ENCODE measurements at regions not wholly inside any gene's neighbourhood (a gene's known extent, or its start where the extent isn't known, plus 50 kb on each side); places are given as distances from the start of the nearest gene placed in this dataset.

GRCh38 chr16:5584109-5584508 is 486.5 kb upstream of the EEF2KMT start:
- DNase-seq (ENCODE audit: low spot score): no peak

GRCh38 chr16:5582529-5582928 is 484.9 kb upstream of the EEF2KMT start:
- no peak for DNase-seq (ENCODE audit: low spot score)

GRCh38 chr16:5581908-5582307 is 484.3 kb upstream of the EEF2KMT start:
- DNase-seq (ENCODE audit: low spot score): no peak

- DNase-seq (ENCODE audit: low spot score): no peak
These were observed 483.8 kb upstream of the EEF2KMT start for GRCh38 chr16:5581428-5581827.

- no peak for DNase-seq (ENCODE audit: low spot score)
These were observed 483.2 kb upstream of the EEF2KMT start for GRCh38 chr16:5580772-5581171.

- no peak for DNase-seq (ENCODE audit: low spot score)
These were observed 482.7 kb upstream of the EEF2KMT start for GRCh38 chr16:5580296-5580695.

DNA sequence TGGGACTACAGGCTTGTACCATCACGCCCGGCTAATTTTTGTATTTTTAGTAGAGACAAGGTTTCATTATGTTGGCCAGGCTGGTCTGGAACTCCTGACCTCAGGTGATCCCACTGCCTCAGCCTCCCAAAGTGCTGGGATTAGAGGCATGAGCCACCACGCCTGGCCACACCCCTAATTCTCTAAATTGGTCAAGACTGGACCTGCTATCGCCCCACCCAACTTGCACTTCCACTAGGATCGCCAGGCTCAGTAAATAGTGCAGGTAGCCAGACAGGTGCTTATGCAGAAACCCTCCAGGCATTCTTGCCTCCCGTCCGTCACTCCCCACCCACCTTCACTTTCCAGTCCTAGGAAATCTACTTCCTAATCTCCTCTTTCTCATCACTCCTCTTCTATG is 481.4 kb upstream of the EEF2KMT start:
- DNase-seq (ENCODE audit: low spot score): no peak

DNA sequence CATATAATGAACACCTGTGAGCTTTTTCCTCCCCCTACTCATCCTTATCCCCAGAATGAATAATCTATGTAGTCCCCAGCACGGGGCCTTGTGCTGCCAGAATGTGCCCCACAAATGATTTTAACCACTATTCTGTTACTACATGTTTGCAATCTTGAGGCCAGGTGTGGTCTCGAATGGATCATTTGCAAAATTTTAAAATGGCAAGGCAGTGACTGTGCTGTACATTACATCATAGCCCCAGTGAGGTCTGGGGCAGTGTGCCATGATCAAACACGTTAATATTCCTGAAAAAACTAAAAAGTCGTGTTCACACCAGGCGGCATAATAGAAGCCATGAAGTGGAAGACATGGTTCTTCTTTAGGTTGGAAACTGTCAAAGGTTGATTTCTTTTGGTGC is 479.9 kb upstream of the EEF2KMT start:
- DNase-seq (ENCODE audit: low spot score): no peak

GRCh38 chr16:5575646-5576245 is 478.2 kb upstream of the EEF2KMT start:
- DNase-seq (ENCODE audit: low spot score): no peak

DNA sequence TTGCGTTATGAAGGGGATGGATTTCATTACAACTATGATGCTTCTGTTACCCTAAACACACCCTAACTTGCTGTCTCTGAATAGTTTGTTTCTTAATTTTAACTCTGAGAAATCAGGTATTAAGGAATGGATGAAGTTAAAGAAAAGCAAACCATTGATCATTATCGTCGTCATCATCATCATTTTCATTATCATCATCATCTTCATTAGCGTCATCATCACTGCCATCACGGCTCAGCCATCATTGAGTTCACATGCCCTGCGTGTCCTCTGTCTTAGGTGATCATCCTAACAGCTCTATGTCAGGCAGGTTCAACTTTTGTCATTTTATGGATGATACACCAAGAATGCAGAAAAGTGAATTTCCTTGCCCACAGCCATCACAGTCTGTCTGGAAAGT is 477.5 kb upstream of the EEF2KMT start:
- DNase-seq (ENCODE audit: low spot score): no peak

DNA sequence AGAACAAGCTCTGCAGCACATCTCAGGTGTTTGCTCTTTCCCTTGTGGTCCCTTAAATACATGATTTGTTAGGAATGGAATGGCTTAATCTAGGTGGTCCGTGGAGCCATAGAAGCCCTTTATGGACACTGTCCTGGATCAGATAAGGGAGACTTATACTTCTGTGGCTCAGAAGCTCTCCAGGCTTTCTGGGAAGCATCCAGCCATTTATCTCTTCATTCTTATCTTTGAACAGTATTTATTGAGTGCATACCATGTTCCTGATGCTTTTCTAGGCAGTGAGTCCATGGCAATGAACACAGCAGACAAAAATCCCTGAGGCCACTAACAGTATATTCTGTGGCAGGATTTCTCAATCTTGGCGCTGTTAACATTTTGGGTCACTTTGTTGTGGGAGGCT is 474.5 kb upstream of the EEF2KMT start:
- DNase-seq (ENCODE audit: low spot score): no peak

- DNase-seq (ENCODE audit: low spot score): no peak
These were observed 473.9 kb upstream of the EEF2KMT start for GRCh38 chr16:5571446-5571845.

- no peak for DNase-seq (ENCODE audit: low spot score)
These were observed 464.2 kb upstream of the EEF2KMT start for GRCh38 chr16:5561800-5562199.

- DNase-seq (ENCODE audit: low spot score): no peak
These were observed 462.5 kb upstream of the EEF2KMT start for GRCh38 chr16:5560084-5560483.

DNA sequence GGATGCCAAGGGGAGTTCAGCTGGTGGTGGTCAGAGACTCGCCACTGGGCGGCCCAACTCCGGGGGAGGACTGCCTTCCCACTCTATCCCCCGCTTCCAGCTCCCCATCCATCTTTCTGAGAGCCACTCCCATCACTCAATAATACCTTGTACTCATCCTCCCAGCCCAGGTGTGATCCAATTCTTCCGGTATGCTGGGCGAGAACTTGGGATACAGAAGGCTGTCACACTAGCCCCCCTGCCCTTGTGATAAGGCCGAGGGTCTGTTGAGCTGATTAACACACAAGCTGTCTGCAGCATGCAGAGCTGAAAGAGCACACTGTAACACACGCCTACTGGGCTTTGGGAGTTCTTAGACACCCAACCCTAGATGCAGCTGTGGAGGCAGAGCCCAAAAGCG is 460.4 kb upstream of the EEF2KMT start:
- DNase-seq (ENCODE audit: low spot score): no peak

DNA sequence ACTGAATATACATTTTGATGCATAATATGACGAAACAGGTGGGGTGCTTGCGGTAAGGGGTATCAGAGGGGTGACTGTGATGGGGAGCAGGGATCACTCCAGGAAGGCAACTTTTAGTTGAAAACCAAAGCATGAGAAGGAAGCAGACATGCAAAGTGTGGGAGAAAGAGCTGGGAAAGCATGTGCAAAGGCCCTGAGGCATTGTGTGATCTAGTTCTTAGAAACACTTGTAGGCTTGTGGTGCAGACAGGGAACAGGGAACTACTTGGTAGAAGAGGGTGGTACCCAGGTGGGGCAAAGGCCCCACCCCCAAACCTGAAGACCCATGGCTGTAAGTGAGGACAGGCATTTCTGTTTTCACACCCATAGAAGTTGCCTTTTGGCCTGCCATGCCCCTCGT is 459.9 kb upstream of the EEF2KMT start:
- no peak for DNase-seq (ENCODE audit: low spot score)

- DNase-seq (ENCODE audit: low spot score): no peak
These were observed 458.7 kb upstream of the EEF2KMT start for GRCh38 chr16:5556158-5556810.

GRCh38 chr16:5551909-5552308 is 454.3 kb upstream of the EEF2KMT start:
- no peak for DNase-seq (ENCODE audit: low spot score)

- no peak for DNase-seq (ENCODE audit: low spot score)
These were observed 452.2 kb upstream of the EEF2KMT start for GRCh38 chr16:5549802-5550201.

- no peak for DNase-seq (ENCODE audit: low spot score)
These were observed 443.8 kb upstream of the EEF2KMT start for GRCh38 chr16:5541356-5541755.

DNA sequence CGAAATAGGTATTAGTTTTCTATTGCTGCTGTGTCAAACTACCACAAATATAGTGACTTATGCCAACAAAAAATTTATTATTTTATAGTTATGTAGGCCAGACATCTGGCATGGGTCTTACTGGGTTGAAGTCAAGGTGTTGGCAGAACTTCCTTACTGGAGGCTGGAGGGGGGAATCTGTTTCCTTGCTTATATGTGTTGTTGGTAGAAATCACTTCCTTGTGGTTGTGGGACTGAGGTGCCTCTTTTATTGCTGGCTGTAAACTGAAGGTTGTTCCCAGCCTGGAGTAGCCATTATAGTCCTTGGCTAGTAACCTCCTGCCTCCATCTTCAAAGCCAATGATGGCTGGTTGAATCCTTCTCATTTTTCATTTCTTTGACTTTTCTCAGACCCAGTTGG is 439.8 kb upstream of the EEF2KMT start:
- DNase-seq (ENCODE audit: low spot score): no peak

DNA sequence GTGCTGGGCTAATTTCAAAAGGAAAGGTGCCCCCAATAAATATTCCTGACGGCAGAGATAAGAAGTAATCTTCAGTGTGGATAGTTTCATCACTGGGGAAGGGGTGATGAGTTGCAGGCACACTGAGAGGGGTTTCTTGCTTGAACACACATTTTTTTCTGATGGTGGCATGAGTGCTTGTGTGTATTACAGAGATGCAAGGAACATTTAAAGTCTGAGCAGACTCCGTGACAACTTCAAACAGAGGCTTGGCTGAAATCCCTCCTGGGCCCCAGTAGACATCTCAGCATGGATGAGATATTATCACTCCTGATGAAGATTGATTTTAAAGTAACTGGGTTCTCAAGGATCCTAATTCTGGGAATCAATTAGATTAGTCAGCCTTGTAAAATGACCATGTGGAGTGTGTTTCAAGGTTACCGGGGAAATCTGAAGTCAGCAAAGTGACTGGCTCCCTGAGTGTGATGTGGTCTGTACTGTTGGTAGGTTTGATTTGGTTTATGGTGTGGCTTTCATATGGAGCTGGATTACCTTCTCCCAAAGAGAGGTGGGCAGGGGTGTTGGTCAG is 435.8 kb upstream of the EEF2KMT start:
- DNase-seq (ENCODE audit: low spot score): no peak

GRCh38 chr16:5527817-5528216 is 430.2 kb upstream of the EEF2KMT start:
- DNase-seq (ENCODE audit: low spot score): no peak

GRCh38 chr16:5526826-5527225 is 429.2 kb upstream of the EEF2KMT start:
- DNase-seq (ENCODE audit: low spot score): no peak

All from CD4-positive, alpha-beta T cell treated with Interleukin-6 at 100 ng/mL for 8 hours (primary cell).